Psoas muscle (tissue), 7 donors: ENCODE measurements at regions not wholly inside any gene's neighbourhood (a gene's known extent, or its start where the extent isn't known, plus 50 kb on each side); places are given as distances from the start of the nearest gene placed in this dataset.

Experiments used
- ATAC-seq, 4 donors: fragments of 200-7000 bp; cut with Tn5 transposase; one replicate each; pipeline ENCODE4 v1.9.1; 2020; ENCODE audit warnings: moderate library complexity in 3 of 4, mild to moderate bottlenecking in 2 of 4
- DNase-seq, 2 donors: peaks; one replicate each; pipeline ENCODE4 v3.0.0-alpha.2; 2020
- H3K27ac ChIP-seq: fragments of 200-600 bp; one replicate; pipeline ENCODE4 v1.8.0; 2022
- H3K27me3 ChIP-seq, 3 donors: fragments of 200-600 bp in 1 of 3; one replicate each; pipeline versions ENCODE4 v1.6.1 to v1.8.0; 2013 to 2022; ENCODE audit warnings: low read length in 2 of 3, mild to moderate bottlenecking in 2 of 3, moderate library complexity in 1 of 3; ENCODE audit not compliant: insufficient read depth in 3 of 3
- H3K36me3 ChIP-seq, 2 donors: fragments of 200-600 bp in 1 of 2; one replicate each; pipeline versions ENCODE4 v1.6.1 to v1.8.0; 2013 to 2022; ENCODE audit warnings: low read depth in 1 of 2, mild to moderate bottlenecking in 1 of 2, moderate library complexity in 1 of 2; ENCODE audit not compliant: insufficient read depth in 1 of 2
- H3K4me1 ChIP-seq: fragments of 200-600 bp; one replicate; pipeline ENCODE4 v1.8.0; 2022
- H3K4me3 ChIP-seq: fragments of 200-600 bp; one replicate; pipeline ENCODE4 v1.8.0; 2022; ENCODE audit warnings: mild to moderate bottlenecking
- H3K9me3 ChIP-seq: fragments of 200-600 bp; one replicate; pipeline ENCODE4 v1.8.0; 2022
- CTCF ChIP-seq: fragments of 200-600 bp; IDR thresholded peaks from one replicate; pipeline ENCODE4 v1.8.0; 2022; ENCODE audit warnings: antibody characterized with exemption
- WGBS, 3 donors: extraction: QIAGEN DNeasy Blood & Tissue Kit; methylation state at CpG; one replicate each; pipeline versions ENCODE4 v1.1.6 to v1.1.7; 2013; 5-methylcytosine and 5-hydroxymethylcytosine counted together
- intact Hi-C, 2 donors: fragments of 100-400 bp; cut with DNase I; formaldehyde crosslinking; loops; one replicate each; pipeline versions ENCODE4 v1.11.0 to v1.14.2; 2022
- donor health status: healthy with polysubstance abuse.
- donor health status: DM: no; HTN: no; CAD: no; lungs with moderate emphysema.
- donor health status: Bipolar disorder and iron deficiency.
- donor health status: healthy.
- donor health status: DM: yes; HTN: yes; CAD: no.
- donor health status: DM: no; HTN: no; CAD: no.
- donor health status: DM: yes; HTN: yes; CAD: no.

GRCh38 chr6:8231956-8232355 is 129.6 kb upstream of the EEF1E1 start:
- Histone ChIP-seq H3K27me3 (peaks cover 0 to 2% (median 0%) of the 10 kb centered on the region in 3 donors), H3K27ac (no peak overlapping the region), H3K9me3 (no peaks in the 10 kb centered on the region), H3K36me3 (no peaks in the 10 kb centered on the region), H3K4me1 (no peaks in the 10 kb centered on the region), H3K4me3 (no peak overlapping the region)
- TF ChIP-seq CTCF, result no peak
- DNase-seq, result no peak
- 77 to 90% (median 81%) methylated on average over 5 of the region's 5 CpGs for WGBS, 3 donors
- intact Hi-C loops, result no loop called here
- no peak for ATAC-seq

DNA sequence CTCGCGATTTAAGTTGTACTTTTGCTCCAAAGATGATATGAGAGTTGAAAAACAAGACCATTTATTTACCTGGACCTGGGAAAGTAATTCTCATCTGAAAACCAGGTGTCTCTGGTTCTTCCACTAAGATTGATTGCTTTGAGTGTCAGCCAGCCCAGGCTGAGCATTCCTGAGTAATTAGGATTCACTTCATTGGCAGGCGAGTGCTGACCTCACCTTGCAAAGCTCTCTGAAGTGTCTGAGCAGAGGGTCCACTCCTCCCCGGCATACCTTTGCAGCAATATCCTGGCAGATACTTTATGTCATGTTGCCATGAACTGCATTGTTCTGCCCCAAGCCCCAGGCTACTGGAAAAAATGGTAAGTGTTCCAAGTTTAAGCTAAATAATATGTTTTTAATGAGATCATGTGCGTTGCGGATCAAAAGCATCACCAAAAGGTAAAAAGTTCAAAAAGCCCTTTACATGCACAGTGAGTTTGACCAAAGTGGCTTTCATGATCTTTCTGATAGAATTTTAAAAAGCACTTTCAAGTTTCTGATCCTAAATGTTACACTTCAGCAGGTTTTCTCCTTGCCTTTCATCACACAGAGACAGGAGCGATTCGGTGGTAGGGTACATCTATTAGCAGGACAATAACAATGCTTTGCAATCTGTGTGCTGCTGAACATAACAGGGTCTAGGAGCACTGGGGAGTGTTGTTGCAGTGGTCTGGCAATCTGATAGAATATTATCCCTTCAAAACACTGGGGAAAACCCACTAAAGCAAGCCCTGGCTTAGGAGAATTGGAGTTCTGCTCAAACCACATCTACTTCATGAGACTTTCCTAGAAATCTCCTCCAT is 127.8 kb upstream of the EEF1E1 start:
- Histone ChIP-seq H3K9me3 (no peaks in the 10 kb centered on the region), H3K4me1 (no peaks in the 10 kb centered on the region), H3K27ac (no peak overlapping the region), H3K36me3 (no peaks in the 10 kb centered on the region), H3K27me3 (peaks cover 0 to 2% (median 0%) of the 10 kb centered on the region in 3 donors), H3K4me3 (no peak overlapping the region)
- intact Hi-C loops, result no loop called here
- DNase-seq, result no peak
- no peak for ATAC-seq
- 53 to 61% (median 59%) methylated on average over 8 of the region's 8 CpGs for WGBS, 3 donors
- TF ChIP-seq CTCF, result no peak

DNA sequence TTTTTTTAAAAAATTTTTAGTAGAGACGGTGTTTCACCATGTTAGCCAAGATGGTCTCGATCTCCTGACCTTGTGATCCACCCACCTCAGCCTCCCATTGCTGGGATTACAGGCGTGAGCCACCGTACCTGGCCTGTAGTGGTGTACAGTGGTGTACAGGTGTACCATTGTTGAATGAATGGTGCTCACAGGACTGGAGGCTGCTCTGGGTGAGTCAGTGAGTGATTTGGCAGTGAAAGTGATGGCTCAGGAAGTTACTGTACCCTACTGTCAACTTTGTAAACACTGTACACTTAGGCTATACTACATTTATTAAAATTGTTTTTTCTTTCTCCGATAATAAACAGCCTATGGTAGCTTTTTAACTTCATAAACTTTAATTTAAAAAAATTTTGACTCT is 122.8 kb upstream of the EEF1E1 start:
- 79 to 92% (median 80%) methylated on average over 5 of the region's 5 CpGs for WGBS, 3 donors
- Histone ChIP-seq H3K27ac (no peak overlapping the region), H3K4me1 (no peaks in the 10 kb centered on the region), H3K4me3 (no peak overlapping the region), H3K9me3 (peaks cover 3% of the 10 kb centered on the region), H3K36me3 (no peaks in the 10 kb centered on the region), H3K27me3 (no peaks in the 10 kb centered on the region)
- TF ChIP-seq CTCF, result no peak
- intact Hi-C loops, result no loop called here
- no peak for ATAC-seq
- no peak for DNase-seq

- no peak overlapping the region for H3K27ac ChIP-seq
- H3K9me3 ChIP-seq, result peaks cover 3% of the 10 kb centered on the region
- H3K4me1 ChIP-seq, result no peaks in the 10 kb centered on the region
- H3K4me3 ChIP-seq, result no peak overlapping the region
- intact Hi-C loops, result loop anchor here in 1 of 2 donors (5.0 kb wide), 1 partner anchor 501 kb away; no protein-coding TSS in a partner anchor
- H3K36me3 ChIP-seq, result no peaks in the 10 kb centered on the region
- TF ChIP-seq CTCF, result no peak
- ATAC-seq, result no peak
- DNase-seq, result no peak
- 79 to 84% (median 83%) methylated on average over 2 of the region's 2 CpGs for WGBS, 3 donors
- H3K27me3 ChIP-seq, result no peaks in the 10 kb centered on the region
These were observed 121.3 kb upstream of the EEF1E1 start for GRCh38 chr6:8223678-8224077.
